IMR-90 (cell line): ENCODE measurements at regions not wholly inside any gene's neighbourhood (a gene's known extent, or its start where the extent isn't known, plus 50 kb on each side); places are given as distances from the start of the nearest gene placed in this dataset.

ENCODE experiments used
- ATAC-seq: fragments of 200-7000 bp; cut with Tn5 transposase; 2 replicates; pipeline ENCODE4 v1.9.1; 2020; ENCODE audit warnings: low read depth, mild to moderate bottlenecking, moderate library complexity
- BruUV-seq: library from RNA; stranded (reverse); fragments of 400-500 nt; replicated peaks from 2 replicates; lab custom pipeline; 2021; lab: Mats Ljungman, UMichigan
- CTCF ChIA-PET: fragments of 300-600 bp; formaldehyde crosslinking; extraction: SDS; loops from one replicate; lab custom pipeline; 2021; ENCODE audit warnings: antibody characterized with exemption; lab: Yijun Ruan, JAX
- POLR2A ChIA-PET: fragments of 300-600 bp; sonication (Branson Sonifier 250); formaldehyde crosslinking; loops from one replicate; lab custom pipeline; 2022; ENCODE audit warnings: antibody characterized with exemption; ENCODE audit not compliant: unreplicated experiment; lab: Charles Lee
- DNase-seq: peaks from one replicate; pipeline ENCODE4 v3.0.0; 2013
- H2AFZ ChIP-seq: replicated peaks from 2 replicates; pipeline ENCODE3; 2013; ENCODE audit warnings: low read length, mild to moderate bottlenecking; ENCODE audit not compliant: poor library complexity
- H2AK5ac ChIP-seq: 2 replicates; pipeline ENCODE4 v1.6.1; 2013; ENCODE audit warnings: low read depth, low read length, inconsistent platforms
- H2AK9ac ChIP-seq: replicated peaks from 2 replicates; pipeline ENCODE3; 2013; ENCODE audit warnings: mild to moderate bottlenecking, low read depth, low read length, moderate library complexity; ENCODE audit not compliant: poor library complexity
- H2BK120ac ChIP-seq: 2 replicates; pipeline ENCODE4 v1.6.1; 2013; ENCODE audit warnings: low read depth, low read length, inconsistent platforms
- H2BK15ac ChIP-seq: 3 replicates; pipeline ENCODE4 v1.6.1; 2013; ENCODE audit warnings: low read depth, low read length, inconsistent platforms
- H2BK20ac ChIP-seq: 2 replicates; pipeline ENCODE4 v1.6.1; 2013; ENCODE audit warnings: low read depth, mild to moderate bottlenecking, inconsistent platforms, low read length, moderate library complexity
- H2BK5ac ChIP-seq: 2 replicates; pipeline ENCODE4 v1.6.1; 2013; ENCODE audit warnings: mild to moderate bottlenecking, low read depth, low read length, inconsistent platforms; ENCODE audit not compliant: poor library complexity, severe bottlenecking
- H3K14ac ChIP-seq: replicated peaks from 2 replicates; pipeline ENCODE4 v1.6.1; 2013; ENCODE audit warnings: low read depth, low read length, inconsistent platforms
- H3K18ac ChIP-seq: 2 replicates; pipeline ENCODE4 v1.6.1; 2013; ENCODE audit warnings: low read depth, low read length, control low read depth
- H3K23ac ChIP-seq: 2 replicates; pipeline ENCODE4 v1.6.1; 2013; ENCODE audit warnings: low read depth, low read length, inconsistent platforms
- H3K27ac ChIP-seq: 2 replicates; pipeline ENCODE4 v1.5.1; 2013; ENCODE audit warnings: mild to moderate bottlenecking, control low read depth, low read length; ENCODE audit not compliant: insufficient read depth
- H3K27me3 ChIP-seq: 2 replicates; pipeline ENCODE4 v1.6.1; 2013; ENCODE audit warnings: low read length; ENCODE audit not compliant: control insufficient read depth, insufficient read depth
- H3K36me3 ChIP-seq: 2 replicates; pipeline ENCODE4 v1.6.1; 2013; ENCODE audit warnings: low read length, mixed read lengths; ENCODE audit not compliant: control insufficient read depth, insufficient read depth
- H3K4ac ChIP-seq: 2 replicates; pipeline ENCODE4 v1.6.1; 2013; ENCODE audit warnings: low read depth, low read length, inconsistent platforms
- H3K4me1 ChIP-seq: 2 replicates; pipeline ENCODE4 v1.6.1; 2013; ENCODE audit warnings: low read length, mixed read lengths; ENCODE audit not compliant: control insufficient read depth, insufficient read depth
- H3K4me2 ChIP-seq: 2 replicates; pipeline ENCODE4 v1.6.1; 2013; ENCODE audit warnings: low read depth, mild to moderate bottlenecking, control low read depth, low read length, moderate library complexity
- H3K4me3 ChIP-seq: 2 replicates; pipeline ENCODE4 v1.5.1; 2013; ENCODE audit warnings: low read depth, mild to moderate bottlenecking, control low read depth, low read length, moderate library complexity; ENCODE audit not compliant: insufficient read depth
- H3K56ac ChIP-seq: 2 replicates; pipeline ENCODE4 v1.6.1; 2013; ENCODE audit warnings: low read length, inconsistent platforms; ENCODE audit not compliant: insufficient read depth; ENCODE audit errors: extremely low read depth
- H3K79me1 ChIP-seq, 2 experiments: 2 replicates each; pipeline ENCODE4 v1.6.1; 2013; ENCODE audit warnings: low read length in 2 of 2, inconsistent platforms in 1 of 2, low read depth in 1 of 2
- H3K9ac ChIP-seq: 2 replicates; pipeline ENCODE4 v1.6.1; 2013; ENCODE audit warnings: low read depth, low read length, control low read depth
- H3K9me1 ChIP-seq: 2 replicates; pipeline ENCODE4 v1.6.1; 2013; ENCODE audit warnings: low read length, inconsistent platforms; ENCODE audit not compliant: insufficient read depth
- H3K9me3 ChIP-seq: 2 replicates; pipeline ENCODE4 v1.6.1; 2013; ENCODE audit warnings: low read length; ENCODE audit not compliant: control insufficient read depth, insufficient read depth
- H4K20me1 ChIP-seq: 2 replicates; pipeline ENCODE4 v1.6.1; 2013; ENCODE audit warnings: low read length, inconsistent platforms; ENCODE audit not compliant: insufficient read depth
- H4K5ac ChIP-seq: 2 replicates; pipeline ENCODE4 v1.6.1; 2013; ENCODE audit warnings: mild to moderate bottlenecking, low read depth, low read length, control low read depth
- H4K8ac ChIP-seq, 2 experiments: 2 replicates each; pipeline ENCODE4 v1.6.1; 2013; ENCODE audit warnings: low read depth in 2 of 2, low read length in 2 of 2, control low read depth in 1 of 2, inconsistent platforms in 1 of 2
- H4K91ac ChIP-seq: 2 replicates; pipeline ENCODE4 v1.6.1; 2013; ENCODE audit warnings: low read depth, low read length, inconsistent platforms; ENCODE audit not compliant: insufficient read depth
- CEBPB ChIP-seq: IDR thresholded peaks from 2 replicates; pipeline ENCODE4 v1.6.1; 2012; ENCODE audit warnings: low read depth, low read length, improper control_type of control experiment
- CHD1 ChIP-seq: IDR thresholded peaks from 2 replicates; pipeline ENCODE4 v1.6.1; 2012; ENCODE audit warnings: low read depth, low read length, improper control_type of control experiment
- CTCF ChIP-seq: conservative IDR thresholded peaks from 2 replicates; pipeline ENCODE4 v1.5.1; 2012; ENCODE audit warnings: mild to moderate bottlenecking, low read depth, low read length, improper control_type of control experiment
- MAFK ChIP-seq: IDR thresholded peaks from 2 replicates; pipeline ENCODE4 v1.6.1; 2012; ENCODE audit warnings: low read depth, low read length, improper control_type of control experiment
- RAD21 ChIP-seq: IDR thresholded peaks from 2 replicates; pipeline ENCODE4 v1.6.1; 2012; ENCODE audit warnings: low read length, improper control_type of control experiment
- SMC3 ChIP-seq: fragments of 150-350 bp; IDR thresholded peaks from 2 replicates; pipeline ENCODE4 v1.6.1; 2016; ENCODE audit warnings: low read depth, mild to moderate bottlenecking, antibody characterized with exemption, low read length, moderate library complexity
- WGBS, 2 experiments: methylation state at CpG; one replicate each; pipeline versions ENCODE4 v1.1.5 to v1.1.7; 2013; ENCODE audit warnings: missing lambda C conversion rate in 2 of 2; ENCODE audit not compliant: insufficient read length in 1 of 2; ENCODE audit errors: extremely low coverage in 2 of 2; 5-methylcytosine and 5-hydroxymethylcytosine counted together
- dilution Hi-C: fragments of 300-500 bp; cut with HindIII; formaldehyde crosslinking; loops from one replicate; pipeline ENCODE4 v1.14.3; 2018; ENCODE audit warnings: low sequenced_read_pairs; ENCODE audit not compliant: unreplicated experiment
- in situ Hi-C: fragments of 300-500 bp; cut with MboI; formaldehyde crosslinking; loops from 3 replicates; pipeline ENCODE4 v1.14.3; 2019; ENCODE audit warnings: low sequenced_read_pairs, inconsistent platforms, mixed read lengths
- intact Hi-C: fragments of 100-400 bp; cut with micrococcal nuclease; formaldehyde crosslinking; loops from 2 replicates; pipeline ENCODE4 v1.10.0; 2022

DNA sequence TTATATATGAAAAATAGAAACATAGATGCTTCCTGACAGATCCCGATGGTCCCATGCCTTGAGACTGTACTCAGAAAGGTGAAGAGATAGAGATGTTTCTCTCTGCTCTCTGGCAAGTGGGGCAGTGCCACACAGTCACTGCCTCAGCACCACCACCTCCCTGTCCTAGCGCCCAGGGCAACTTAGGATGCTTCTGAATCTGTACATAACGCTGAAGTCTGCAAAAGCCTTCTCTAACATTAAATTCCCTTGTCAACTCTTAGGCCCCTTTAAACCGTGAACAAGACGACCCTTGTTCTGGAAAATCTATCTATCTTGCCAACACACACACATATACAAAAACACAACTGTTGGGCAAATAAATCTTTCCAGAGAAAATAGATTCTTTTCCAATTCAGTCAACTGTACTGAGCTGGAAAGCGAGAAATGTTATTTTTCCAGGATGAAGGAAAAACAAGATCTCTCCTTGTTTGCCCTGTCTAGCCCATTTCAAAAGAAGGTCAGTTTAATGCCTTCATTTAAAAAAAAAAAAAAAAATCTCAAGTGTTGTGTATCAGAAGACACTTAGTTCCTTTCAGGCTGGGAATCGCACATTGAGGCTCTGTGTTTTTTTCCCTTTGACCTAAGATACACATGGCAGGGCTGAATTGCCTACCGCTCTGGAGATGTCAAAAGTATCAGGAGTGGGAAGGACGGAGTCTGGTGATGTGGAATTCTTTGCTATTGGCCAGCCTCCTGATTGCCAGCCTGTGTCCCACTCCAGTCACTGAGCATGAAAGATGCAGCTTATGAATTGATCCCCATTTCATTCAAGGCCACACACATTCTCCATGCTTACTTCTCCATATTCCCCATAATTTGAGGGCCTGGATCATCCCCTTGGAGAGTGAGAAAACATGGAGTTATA, 241.4 kb downstream of the LACC1 start:
- Histone ChIP-seq H4K8ac (no peak overlapping the region), H3K4me3 (no peak overlapping the region), H4K20me1 (no peaks in the 10 kb centered on the region), H3K4me2 (no peak overlapping the region), H3K79me1 (no peaks in the 10 kb centered on the region), H2AK5ac (no peak overlapping the region), H3K27ac (no peak overlapping the region), H2AK9ac (no peak overlapping the region), H4K5ac (no peak overlapping the region), H3K9me1 (peaks cover 6% of the 10 kb centered on the region; the same call in 1 of the 2 replicates), H3K27me3 (no peaks in the 10 kb centered on the region), H2AFZ (no peak overlapping the region), H2BK120ac (no peak overlapping the region), H3K23ac (no peak overlapping the region), H2BK20ac (no peak overlapping the region), H3K36me3 (no peaks in the 10 kb centered on the region), H2BK5ac (no peak overlapping the region), H3K4ac (no peak overlapping the region), H3K18ac (no peak overlapping the region), H3K9me3 (peaks cover 4% of the 10 kb centered on the region), H3K4me1 (peaks cover 5% of the 10 kb centered on the region; the same call in 1 of the 2 replicates), H4K91ac (no peak overlapping the region), H2BK15ac (no peak overlapping the region), H3K14ac (no peak overlapping the region), H3K56ac (no peak overlapping the region), H3K9ac (no peak overlapping the region)
- CTCF ChIA-PET, result no interaction called here
- DNase-seq (no peak), ATAC-seq (no peak)
- intact Hi-C loops, result loop anchor here (5.0 kb wide), 1 partner anchor 316 kb away; no protein-coding TSS in a partner anchor
- POLR2A ChIA-PET, result no interaction called here
- WGBS, 2 experiments, result 59% methylated on average over 4 of the region's 9 CpGs; no CpG with 5 or more reads in 1 of the 2 experiments
- TF ChIP-seq CEBPB, result no peak
- no peak for TF ChIP-seq RAD21
- no peak for TF ChIP-seq CHD1
- TF ChIP-seq SMC3, result no peak
- no peak for TF ChIP-seq MAFK
- no peak for TF ChIP-seq CTCF
- no TSS peak for BruUV-seq
- dilution Hi-C loops, result no loop called here
- in situ Hi-C loops, result no loop called here
